ENCODE measurements at regions not wholly inside any gene's neighbourhood (a gene's known extent, or its start where the extent isn't known, plus 50 kb on each side); places are given as distances from the start of the nearest gene placed in this dataset.

DNA sequence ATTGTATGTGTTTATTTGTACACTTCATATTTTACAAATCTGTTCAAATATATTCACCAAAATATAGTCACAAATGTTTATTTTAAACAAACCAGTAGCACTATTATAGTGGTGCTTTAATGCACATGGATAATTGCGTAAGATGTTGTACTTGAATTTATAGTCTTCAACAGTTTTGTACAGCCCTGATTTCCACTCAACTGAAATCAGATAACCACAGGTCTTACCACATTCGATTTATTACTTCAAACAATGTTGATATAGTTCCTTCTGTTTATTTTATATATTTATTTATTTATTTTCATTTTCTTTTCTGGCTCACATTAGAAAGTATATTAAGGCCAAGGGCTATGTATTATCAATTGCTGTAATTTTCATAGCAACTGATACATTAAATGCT lies 99.4 kb upstream of the ZNF804A start:
- Histone ChIP-seq H3K4me3 (ENCODE audit: low read length) (no peak overlapping the region), H3K9me3 (ENCODE audit: control insufficient read depth, low read length) (no peaks in the 10 kb centered on the region), H3K27me3 (replicated peaks; ENCODE audit: control insufficient read depth, insufficient read depth, low read length) (no peaks in the 10 kb centered on the region), H3K4me1 (ENCODE audit: control insufficient read depth, insufficient read depth, low read length) (no peaks in the 10 kb centered on the region), H3K36me3 (ENCODE audit: control insufficient read depth, insufficient read depth, low read length, severe bottlenecking) (no peaks in the 10 kb centered on the region), H3K9ac (ENCODE audit: low read length) (no peak overlapping the region)
- no peak for DNase-seq (ENCODE audit: low read depth)

GRCh38 chr2:184504252-184504651 lies 94.1 kb upstream of the ZNF804A start:
- Histone ChIP-seq H3K9ac (ENCODE audit: low read length) (no peak overlapping the region), H3K9me3 (ENCODE audit: control insufficient read depth, low read length) (peaks cover 2% of the 10 kb centered on the region), H3K4me1 (ENCODE audit: control insufficient read depth, insufficient read depth, low read length) (no peaks in the 10 kb centered on the region), H3K36me3 (ENCODE audit: control insufficient read depth, insufficient read depth, low read length, severe bottlenecking) (no peaks in the 10 kb centered on the region), H3K4me3 (ENCODE audit: low read length) (no peak overlapping the region), H3K27me3 (replicated peaks; ENCODE audit: control insufficient read depth, insufficient read depth, low read length) (no peaks in the 10 kb centered on the region)
- no peak for DNase-seq (ENCODE audit: low read depth)

GRCh38 chr2:184507254-184507653 lies 91.1 kb upstream of the ZNF804A start:
- Histone ChIP-seq H3K4me3 (ENCODE audit: low read length) (no peak overlapping the region), H3K4me1 (ENCODE audit: control insufficient read depth, insufficient read depth, low read length) (no peaks in the 10 kb centered on the region), H3K9me3 (ENCODE audit: control insufficient read depth, low read length) (peaks cover 2% of the 10 kb centered on the region), H3K9ac (ENCODE audit: low read length) (no peak overlapping the region), H3K36me3 (ENCODE audit: control insufficient read depth, insufficient read depth, low read length, severe bottlenecking) (no peaks in the 10 kb centered on the region), H3K27me3 (replicated peaks; ENCODE audit: control insufficient read depth, insufficient read depth, low read length) (no peaks in the 10 kb centered on the region)
- DNase-seq (ENCODE audit: low read depth): no peak

DNA sequence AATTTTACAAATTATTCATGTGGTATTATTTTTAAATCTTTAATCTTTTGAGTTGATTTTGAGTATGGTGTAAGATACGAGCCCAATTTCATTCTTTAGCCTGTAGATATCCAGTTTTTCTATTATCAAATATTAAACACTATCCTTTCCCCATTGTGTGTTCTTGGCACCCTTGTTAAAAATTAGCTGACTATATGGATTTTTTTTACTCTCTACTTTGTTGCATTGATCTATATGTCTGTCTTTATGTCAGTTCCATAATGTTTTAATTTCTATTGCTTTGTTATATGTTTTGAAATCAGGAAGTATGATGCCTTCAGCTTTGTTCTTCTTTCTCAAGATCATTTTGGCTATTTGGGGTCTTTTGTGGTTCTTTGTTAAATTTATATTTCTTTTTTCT lies 80.9 kb upstream of the ZNF804A start:
- Histone ChIP-seq H3K36me3 (ENCODE audit: control insufficient read depth, insufficient read depth, low read length, severe bottlenecking) (no peaks in the 10 kb centered on the region), H3K4me3 (ENCODE audit: low read length) (no peak overlapping the region), H3K9me3 (ENCODE audit: control insufficient read depth, low read length) (no peaks in the 10 kb centered on the region), H3K9ac (ENCODE audit: low read length) (no peak overlapping the region), H3K4me1 (ENCODE audit: control insufficient read depth, insufficient read depth, low read length) (no peaks in the 10 kb centered on the region), H3K27me3 (replicated peaks; ENCODE audit: control insufficient read depth, insufficient read depth, low read length) (no peaks in the 10 kb centered on the region)
- no peak for DNase-seq (ENCODE audit: low read depth)

DNA sequence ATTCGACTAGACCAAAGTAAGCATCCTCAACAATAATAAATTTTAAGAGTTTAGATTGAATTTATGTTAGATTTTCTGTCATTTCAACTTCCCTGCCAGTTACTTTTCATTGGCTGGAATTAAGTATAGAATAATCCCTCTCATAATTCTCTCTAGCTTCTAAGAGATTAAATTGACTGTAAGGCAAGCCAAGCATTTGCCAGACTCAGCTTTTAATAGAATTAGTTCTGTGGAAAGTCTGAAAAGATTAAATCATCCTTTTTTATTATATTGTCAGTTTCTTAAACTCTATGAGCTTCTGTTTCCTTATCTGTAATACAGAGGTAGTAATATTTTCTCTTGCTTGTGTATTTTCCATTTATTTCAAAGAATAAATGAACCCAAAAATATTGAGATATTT lies 77.9 kb upstream of the ZNF804A start:
- H3K4me3 ChIP-seq (ENCODE audit: low read length): no peak overlapping the region
- H3K27me3 ChIP-seq (replicated peaks; ENCODE audit: control insufficient read depth, insufficient read depth, low read length): no peaks in the 10 kb centered on the region
- no peak overlapping the region for H3K9ac ChIP-seq (ENCODE audit: low read length)
- no peaks in the 10 kb centered on the region for H3K9me3 ChIP-seq (ENCODE audit: control insufficient read depth, low read length)
- H3K36me3 ChIP-seq (ENCODE audit: control insufficient read depth, insufficient read depth, low read length, severe bottlenecking): no peaks in the 10 kb centered on the region
- H3K4me1 ChIP-seq (ENCODE audit: control insufficient read depth, insufficient read depth, low read length): no peaks in the 10 kb centered on the region
- DNase-seq (ENCODE audit: low read depth): no peak

- H3K27me3 ChIP-seq (replicated peaks; ENCODE audit: control insufficient read depth, insufficient read depth, low read length): no peaks in the 10 kb centered on the region
- H3K4me3 ChIP-seq (ENCODE audit: low read length): no peak overlapping the region
- no peaks in the 10 kb centered on the region for H3K4me1 ChIP-seq (ENCODE audit: control insufficient read depth, insufficient read depth, low read length)
- no peak for DNase-seq (ENCODE audit: low read depth)
- no peaks in the 10 kb centered on the region for H3K36me3 ChIP-seq (ENCODE audit: control insufficient read depth, insufficient read depth, low read length, severe bottlenecking)
- H3K9ac ChIP-seq (ENCODE audit: low read length): no peak overlapping the region
- H3K9me3 ChIP-seq (ENCODE audit: control insufficient read depth, low read length): peaks cover 22% of the 10 kb centered on the region
Measured at GRCh38 chr2:184523732-184524131, 74.6 kb upstream of the ZNF804A start.

GRCh38 chr2:184524551-184525382 lies 73.6 kb upstream of the ZNF804A start:
- Histone ChIP-seq H3K4me1 (ENCODE audit: control insufficient read depth, insufficient read depth, low read length) (no peaks in the 10 kb centered on the region), H3K36me3 (ENCODE audit: control insufficient read depth, insufficient read depth, low read length, severe bottlenecking) (no peaks in the 10 kb centered on the region), H3K4me3 (ENCODE audit: low read length) (no peak overlapping the region), H3K27me3 (replicated peaks; ENCODE audit: control insufficient read depth, insufficient read depth, low read length) (no peaks in the 10 kb centered on the region), H3K9me3 (ENCODE audit: control insufficient read depth, low read length) (peaks cover 32% of the 10 kb centered on the region), H3K9ac (ENCODE audit: low read length) (no peak overlapping the region)
- DNase-seq (ENCODE audit: low read depth): no peak

- H3K4me3 ChIP-seq (ENCODE audit: low read length): no peak overlapping the region
- no peak for DNase-seq (ENCODE audit: low read depth)
- H3K4me1 ChIP-seq (ENCODE audit: control insufficient read depth, insufficient read depth, low read length): no peaks in the 10 kb centered on the region
- no peak overlapping the region for H3K9ac ChIP-seq (ENCODE audit: low read length)
- H3K27me3 ChIP-seq (replicated peaks; ENCODE audit: control insufficient read depth, insufficient read depth, low read length): no peaks in the 10 kb centered on the region
- peaks cover 32% of the 10 kb centered on the region for H3K9me3 ChIP-seq (ENCODE audit: control insufficient read depth, low read length)
- no peaks in the 10 kb centered on the region for H3K36me3 ChIP-seq (ENCODE audit: control insufficient read depth, insufficient read depth, low read length, severe bottlenecking)
Measured at GRCh38 chr2:184527058-184527457, 71.3 kb upstream of the ZNF804A start.

- no peaks in the 10 kb centered on the region for H3K36me3 ChIP-seq (ENCODE audit: control insufficient read depth, insufficient read depth, low read length, severe bottlenecking)
- H3K27me3 ChIP-seq (replicated peaks; ENCODE audit: control insufficient read depth, insufficient read depth, low read length): no peaks in the 10 kb centered on the region
- no peaks in the 10 kb centered on the region for H3K4me1 ChIP-seq (ENCODE audit: control insufficient read depth, insufficient read depth, low read length)
- no peak for DNase-seq (ENCODE audit: low read depth)
- no peak overlapping the region for H3K4me3 ChIP-seq (ENCODE audit: low read length)
- peaks cover 32% of the 10 kb centered on the region for H3K9me3 ChIP-seq (ENCODE audit: control insufficient read depth, low read length)
- H3K9ac ChIP-seq (ENCODE audit: low read length): no peak overlapping the region
Measured at GRCh38 chr2:184528119-184528518, 70.2 kb upstream of the ZNF804A start.

DNA sequence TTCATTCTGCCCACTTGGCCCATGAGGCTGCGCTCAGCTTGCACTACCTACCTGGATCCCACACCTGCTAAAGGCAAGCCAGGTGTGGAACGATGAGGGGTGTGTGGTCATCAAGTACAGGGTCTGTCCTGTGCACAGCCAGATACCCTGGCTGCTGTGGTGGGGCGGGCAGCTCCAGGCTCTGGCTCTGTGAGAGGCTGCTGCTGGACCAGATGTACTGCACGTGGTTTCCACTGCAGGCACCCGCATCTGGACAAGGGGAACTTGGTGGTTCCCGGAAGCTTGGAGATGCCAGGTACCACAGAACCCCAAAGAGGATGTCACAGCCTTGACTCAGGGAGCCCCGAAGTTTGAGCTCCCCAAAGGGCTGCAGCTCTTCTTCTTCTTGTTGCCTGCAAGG lies 68.1 kb upstream of the ZNF804A start:
- no peak overlapping the region for H3K4me3 ChIP-seq (ENCODE audit: low read length)
- no peak for DNase-seq (ENCODE audit: low read depth)
- H3K36me3 ChIP-seq (ENCODE audit: control insufficient read depth, insufficient read depth, low read length, severe bottlenecking): no peaks in the 10 kb centered on the region
- H3K27me3 ChIP-seq (replicated peaks; ENCODE audit: control insufficient read depth, insufficient read depth, low read length): no peaks in the 10 kb centered on the region
- no peaks in the 10 kb centered on the region for H3K4me1 ChIP-seq (ENCODE audit: control insufficient read depth, insufficient read depth, low read length)
- peaks cover 33% of the 10 kb centered on the region for H3K9me3 ChIP-seq (ENCODE audit: control insufficient read depth, low read length)
- no peak overlapping the region for H3K9ac ChIP-seq (ENCODE audit: low read length)

GRCh38 chr2:184530959-184531358 lies 67.4 kb upstream of the ZNF804A start:
- no peaks in the 10 kb centered on the region for H3K27me3 ChIP-seq (replicated peaks; ENCODE audit: control insufficient read depth, insufficient read depth, low read length)
- DNase-seq (ENCODE audit: low read depth): no peak
- H3K9me3 ChIP-seq (ENCODE audit: control insufficient read depth, low read length): peaks cover 35% of the 10 kb centered on the region
- no peak overlapping the region for H3K4me3 ChIP-seq (ENCODE audit: low read length)
- H3K4me1 ChIP-seq (ENCODE audit: control insufficient read depth, insufficient read depth, low read length): no peaks in the 10 kb centered on the region
- H3K9ac ChIP-seq (ENCODE audit: low read length): no peak overlapping the region
- no peaks in the 10 kb centered on the region for H3K36me3 ChIP-seq (ENCODE audit: control insufficient read depth, insufficient read depth, low read length, severe bottlenecking)

GRCh38 chr2:184532551-184532950 lies 65.8 kb upstream of the ZNF804A start:
- Histone ChIP-seq H3K4me1 (ENCODE audit: control insufficient read depth, insufficient read depth, low read length) (no peaks in the 10 kb centered on the region), H3K27me3 (replicated peaks; ENCODE audit: control insufficient read depth, insufficient read depth, low read length) (no peaks in the 10 kb centered on the region), H3K36me3 (ENCODE audit: control insufficient read depth, insufficient read depth, low read length, severe bottlenecking) (no peaks in the 10 kb centered on the region), H3K9ac (ENCODE audit: low read length) (no peak overlapping the region), H3K9me3 (ENCODE audit: control insufficient read depth, low read length) (peaks cover 25% of the 10 kb centered on the region), H3K4me3 (ENCODE audit: low read length) (no peak overlapping the region)
- DNase-seq (ENCODE audit: low read depth): peak; percentile 61

All from adipocyte (in vitro differentiated cells).